SK-N-SH treated with all-trans-retinoic acid at 6 μM for 48 hours (cell line): ENCODE measurements at regions not wholly inside any gene's neighbourhood (a gene's known extent, or its start where the extent isn't known, plus 50 kb on each side); places are given as distances from the start of the nearest gene placed in this dataset.

ENCODE experiments used
- ATAC-seq: fragments of 200-7000 bp; cut with Tn5 transposase; 3 replicates; pipeline ENCODE4 v1.9.1; 2020; ENCODE audit warnings: mild to moderate bottlenecking, moderate library complexity
- ARNTL ChIP-seq: fragments of 450-650 bp; formaldehyde crosslinking; IDR thresholded peaks from 2 replicates; pipeline ENCODE4 v1.5.0; 2020; ENCODE audit warnings: low read depth, mild to moderate bottlenecking, moderate library complexity, borderline replicate concordance
- BACH2 ChIP-seq: fragments of 250-450 bp; sonication (Bioruptor Pico); IDR thresholded peaks from 2 replicates; pipeline ENCODE4 v1.9.0; 2021; ENCODE audit warnings: mild to moderate bottlenecking, borderline replicate concordance
- ISL1 ChIP-seq: fragments of 250-450 bp; sonication (Bioruptor Pico); IDR thresholded peaks from 2 replicates; pipeline ENCODE4 v2.1.2; 2022; ENCODE audit warnings: mild to moderate bottlenecking, moderate library complexity
- OSR1 ChIP-seq: fragments of 250-450 bp; sonication (Bioruptor Pico); IDR thresholded peaks from 2 replicates; pipeline ENCODE4 v1.8.0; 2022; ENCODE audit warnings: moderate library complexity, mild to moderate bottlenecking, inconsistent platforms
- RARB ChIP-seq: fragments of 250-450 bp; sonication (Bioruptor Pico); IDR thresholded peaks from 2 replicates; pipeline ENCODE4 v1.8.0; 2021; ENCODE audit warnings: mild to moderate bottlenecking, moderate library complexity
- TCF4 ChIP-seq: fragments of 250-450 bp; sonication (Bioruptor Pico); IDR thresholded peaks from 2 replicates; pipeline ENCODE4 v1.8.0; 2021; ENCODE audit warnings: mild to moderate bottlenecking, moderate library complexity, borderline replicate concordance
- ZC3H10 ChIP-seq: fragments of 250-450 bp; sonication (Bioruptor Pico); IDR thresholded peaks from 2 replicates; pipeline ENCODE4 v1.5.1; 2021; ENCODE audit warnings: mild to moderate bottlenecking, moderate library complexity
- ZFP3 ChIP-seq: fragments of 250-450 bp; sonication (Bioruptor Pico); IDR thresholded peaks from 2 replicates; pipeline ENCODE4 v1.5.0; 2020; ENCODE audit warnings: mild to moderate bottlenecking, moderate library complexity
- ZFP30 ChIP-seq: fragments of 450-650 bp; formaldehyde crosslinking; IDR thresholded peaks from 2 replicates; pipeline ENCODE4 v1.5.0; 2022; ENCODE audit warnings: mild to moderate bottlenecking, moderate library complexity
- ZNF565 ChIP-seq: fragments of 450-650 bp; formaldehyde crosslinking; conservative IDR thresholded peaks from 2 replicates; pipeline ENCODE4 v1.5.0; 2020; ENCODE audit warnings: low read depth, mild to moderate bottlenecking, moderate library complexity
- ZNF70 ChIP-seq: fragments of 450-650 bp; formaldehyde crosslinking; IDR thresholded peaks from 2 replicates; pipeline ENCODE4 v1.5.0; 2020; ENCODE audit warnings: mild to moderate bottlenecking, moderate library complexity
- ZNF8 ChIP-seq: fragments of 450-650 bp; formaldehyde crosslinking; IDR thresholded peaks from 2 replicates; pipeline ENCODE4 v1.5.0; 2020; ENCODE audit warnings: mild to moderate bottlenecking, moderate library complexity
- TF ChIP-seq, protein P1 (sequence below): fragments of 250-450 bp; sonication (Bioruptor Pico); IDR thresholded peaks from 2 replicates; pipeline ENCODE4 v1.5.0; 2020; ENCODE audit warnings: mild to moderate bottlenecking, moderate library complexity
- TF ChIP-seq, protein P2 (sequence below): fragments of 250-450 bp; sonication (Bioruptor Pico); IDR thresholded peaks from 2 replicates; pipeline ENCODE4 v1.5.1; 2021; ENCODE audit warnings: mild to moderate bottlenecking, moderate library complexity
- TF ChIP-seq, protein P3 (sequence below): fragments of 250-450 bp; sonication (Bioruptor Pico); IDR thresholded peaks from 2 replicates; pipeline ENCODE4 v1.8.0; 2020; ENCODE audit warnings: mild to moderate bottlenecking, moderate library complexity, borderline replicate concordance
- TF ChIP-seq, protein P4 (sequence below): fragments of 250-450 bp; sonication (Bioruptor Pico); IDR thresholded peaks from 2 replicates; pipeline ENCODE4 v1.8.0; 2021; ENCODE audit warnings: low read depth, mild to moderate bottlenecking, moderate library complexity, borderline replicate concordance

DNA sequence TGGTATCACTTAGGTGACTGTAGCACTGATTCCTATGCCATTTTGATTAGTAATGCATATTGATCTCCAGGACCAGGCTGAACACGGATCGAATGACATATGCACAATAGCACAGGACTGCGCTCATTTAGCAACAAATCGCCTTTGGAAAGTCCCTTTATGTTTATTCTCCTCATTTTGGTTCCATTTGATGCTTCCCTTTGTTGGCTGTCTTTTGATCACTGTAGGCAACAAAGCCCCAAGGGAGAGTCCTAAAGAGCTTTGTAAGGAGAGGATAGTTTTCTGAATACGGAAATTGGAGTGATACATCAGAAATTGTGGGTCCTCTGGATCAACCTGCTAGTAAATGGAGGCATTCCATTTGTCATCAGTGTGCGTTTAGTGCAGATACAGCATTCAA is 1111.4 kb downstream of the SORCS1 start:
- ATAC-seq = no peak
- TF ChIP-seq ISL1 (CRISPR knock-in tag) (no peak), ZC3H10 (CRISPR knock-in tag) (no peak), ZNF565 (CRISPR knock-in tag) (no peak)
- TF ChIP-seq, protein P1, sequence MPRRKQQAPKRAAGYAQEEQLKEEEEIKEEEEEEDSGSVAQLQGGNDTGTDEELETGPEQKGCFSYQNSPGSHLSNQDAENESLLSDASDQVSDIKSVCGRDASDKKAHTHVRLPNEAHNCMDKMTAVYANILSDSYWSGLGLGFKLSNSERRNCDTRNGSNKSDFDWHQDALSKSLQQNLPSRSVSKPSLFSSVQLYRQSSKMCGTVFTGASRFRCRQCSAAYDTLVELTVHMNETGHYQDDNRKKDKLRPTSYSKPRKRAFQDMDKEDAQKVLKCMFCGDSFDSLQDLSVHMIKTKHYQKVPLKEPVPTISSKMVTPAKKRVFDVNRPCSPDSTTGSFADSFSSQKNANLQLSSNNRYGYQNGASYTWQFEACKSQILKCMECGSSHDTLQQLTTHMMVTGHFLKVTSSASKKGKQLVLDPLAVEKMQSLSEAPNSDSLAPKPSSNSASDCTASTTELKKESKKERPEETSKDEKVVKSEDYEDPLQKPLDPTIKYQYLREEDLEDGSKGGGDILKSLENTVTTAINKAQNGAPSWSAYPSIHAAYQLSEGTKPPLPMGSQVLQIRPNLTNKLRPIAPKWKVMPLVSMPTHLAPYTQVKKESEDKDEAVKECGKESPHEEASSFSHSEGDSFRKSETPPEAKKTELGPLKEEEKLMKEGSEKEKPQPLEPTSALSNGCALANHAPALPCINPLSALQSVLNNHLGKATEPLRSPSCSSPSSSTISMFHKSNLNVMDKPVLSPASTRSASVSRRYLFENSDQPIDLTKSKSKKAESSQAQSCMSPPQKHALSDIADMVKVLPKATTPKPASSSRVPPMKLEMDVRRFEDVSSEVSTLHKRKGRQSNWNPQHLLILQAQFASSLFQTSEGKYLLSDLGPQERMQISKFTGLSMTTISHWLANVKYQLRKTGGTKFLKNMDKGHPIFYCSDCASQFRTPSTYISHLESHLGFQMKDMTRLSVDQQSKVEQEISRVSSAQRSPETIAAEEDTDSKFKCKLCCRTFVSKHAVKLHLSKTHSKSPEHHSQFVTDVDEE (CRISPR knock-in tag) = no peak
- TF ChIP-seq, protein P2, sequence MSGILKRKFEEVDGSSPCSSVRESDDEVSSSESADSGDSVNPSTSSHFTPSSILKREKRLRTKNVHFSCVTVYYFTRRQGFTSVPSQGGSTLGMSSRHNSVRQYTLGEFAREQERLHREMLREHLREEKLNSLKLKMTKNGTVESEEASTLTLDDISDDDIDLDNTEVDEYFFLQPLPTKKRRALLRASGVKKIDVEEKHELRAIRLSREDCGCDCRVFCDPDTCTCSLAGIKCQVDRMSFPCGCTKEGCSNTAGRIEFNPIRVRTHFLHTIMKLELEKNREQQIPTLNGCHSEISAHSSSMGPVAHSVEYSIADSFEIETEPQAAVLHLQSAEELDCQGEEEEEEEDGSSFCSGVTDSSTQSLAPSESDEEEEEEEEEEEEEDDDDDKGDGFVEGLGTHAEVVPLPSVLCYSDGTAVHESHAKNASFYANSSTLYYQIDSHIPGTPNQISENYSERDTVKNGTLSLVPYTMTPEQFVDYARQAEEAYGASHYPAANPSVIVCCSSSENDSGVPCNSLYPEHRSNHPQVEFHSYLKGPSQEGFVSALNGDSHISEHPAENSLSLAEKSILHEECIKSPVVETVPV (CRISPR knock-in tag) = no peak
- TF ChIP-seq, protein P3, sequence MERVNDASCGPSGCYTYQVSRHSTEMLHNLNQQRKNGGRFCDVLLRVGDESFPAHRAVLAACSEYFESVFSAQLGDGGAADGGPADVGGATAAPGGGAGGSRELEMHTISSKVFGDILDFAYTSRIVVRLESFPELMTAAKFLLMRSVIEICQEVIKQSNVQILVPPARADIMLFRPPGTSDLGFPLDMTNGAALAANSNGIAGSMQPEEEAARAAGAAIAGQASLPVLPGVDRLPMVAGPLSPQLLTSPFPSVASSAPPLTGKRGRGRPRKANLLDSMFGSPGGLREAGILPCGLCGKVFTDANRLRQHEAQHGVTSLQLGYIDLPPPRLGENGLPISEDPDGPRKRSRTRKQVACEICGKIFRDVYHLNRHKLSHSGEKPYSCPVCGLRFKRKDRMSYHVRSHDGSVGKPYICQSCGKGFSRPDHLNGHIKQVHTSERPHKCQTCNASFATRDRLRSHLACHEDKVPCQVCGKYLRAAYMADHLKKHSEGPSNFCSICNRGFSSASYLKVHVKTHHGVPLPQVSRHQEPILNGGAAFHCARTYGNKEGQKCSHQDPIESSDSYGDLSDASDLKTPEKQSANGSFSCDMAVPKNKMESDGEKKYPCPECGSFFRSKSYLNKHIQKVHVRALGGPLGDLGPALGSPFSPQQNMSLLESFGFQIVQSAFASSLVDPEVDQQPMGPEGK (CRISPR knock-in tag) = no peak

DNA sequence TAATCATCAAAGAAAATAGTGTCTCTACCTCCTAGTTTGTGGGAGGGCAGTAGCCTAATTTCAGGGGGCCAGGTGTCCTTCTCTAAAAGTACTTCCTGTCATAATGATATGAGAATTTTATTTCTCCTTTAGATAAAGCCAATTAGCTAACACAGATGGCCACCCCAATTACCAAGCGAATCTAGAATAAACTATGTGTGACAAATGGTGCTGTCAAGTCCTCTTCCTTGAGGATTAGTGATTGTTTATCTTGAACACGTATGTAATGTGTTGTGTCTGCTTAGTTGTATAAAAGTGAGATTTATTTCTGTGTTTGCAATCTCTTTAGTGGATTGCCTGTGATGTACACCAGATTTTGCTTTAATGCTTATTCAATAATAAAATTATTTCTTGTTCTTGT is 1120.0 kb downstream of the SORCS1 start:
- no peak for ATAC-seq
- TF ChIP-seq, protein P1 (CRISPR knock-in tag) = peak; percentile 88
- TF ChIP-seq, protein P4, sequence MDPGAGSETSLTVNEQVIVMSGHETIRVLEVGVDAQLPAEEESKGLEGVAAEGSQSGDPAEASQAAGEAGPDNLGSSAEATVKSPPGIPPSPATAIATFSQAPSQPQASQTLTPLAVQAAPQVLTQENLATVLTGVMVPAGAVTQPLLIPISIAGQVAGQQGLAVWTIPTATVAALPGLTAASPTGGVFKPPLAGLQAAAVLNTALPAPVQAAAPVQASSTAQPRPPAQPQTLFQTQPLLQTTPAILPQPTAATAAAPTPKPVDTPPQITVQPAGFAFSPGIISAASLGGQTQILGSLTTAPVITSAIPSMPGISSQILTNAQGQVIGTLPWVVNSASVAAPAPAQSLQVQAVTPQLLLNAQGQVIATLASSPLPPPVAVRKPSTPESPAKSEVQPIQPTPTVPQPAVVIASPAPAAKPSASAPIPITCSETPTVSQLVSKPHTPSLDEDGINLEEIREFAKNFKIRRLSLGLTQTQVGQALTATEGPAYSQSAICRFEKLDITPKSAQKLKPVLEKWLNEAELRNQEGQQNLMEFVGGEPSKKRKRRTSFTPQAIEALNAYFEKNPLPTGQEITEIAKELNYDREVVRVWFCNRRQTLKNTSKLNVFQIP = no peak
- TF ChIP-seq BACH2 (CRISPR knock-in tag) = no peak
- TF ChIP-seq ISL1 (CRISPR knock-in tag) = peak; percentile 32
- no peak for TF ChIP-seq ZNF8 (CRISPR knock-in tag)
- peak; percentile 94 for TF ChIP-seq TCF4 (CRISPR knock-in tag)
- no peak for TF ChIP-seq RARB (CRISPR knock-in tag)
- TF ChIP-seq, protein P3 (CRISPR knock-in tag) = no peak
- no peak for TF ChIP-seq ARNTL (CRISPR knock-in tag)
- TF ChIP-seq ZFP30 (CRISPR knock-in tag) = no peak
- no peak for TF ChIP-seq ZFP3 (CRISPR knock-in tag)
- TF ChIP-seq ZNF70 (CRISPR knock-in tag) = no peak
- TF ChIP-seq OSR1 = no peak
- TF ChIP-seq, protein P2 (CRISPR knock-in tag) = no peak
- TF ChIP-seq, all 23 proteins: peak for 3
